ENCODE measurements at regions not wholly inside any gene's neighbourhood (a gene's known extent, or its start where the extent isn't known, plus 50 kb on each side); places are given as distances from the start of the nearest gene placed in this dataset.
A peak's percentile ranks its signal among the peaks of the same experiment; 100 is the strongest.

- POLR2A ChIA-PET (ENCODE audit: unreplicated experiment), result no interaction called here
- no TSS peak for BruUV-seq (replicated peaks)
- H2BK5ac ChIP-seq (ENCODE audit: low read depth, low read length, poor library complexity, severe bottlenecking), result no peak overlapping the region
- H3K9me3 ChIP-seq (ENCODE audit: control insufficient read depth, insufficient read depth, low read length), result no peaks in the 10 kb centered on the region
- H2AFZ ChIP-seq (replicated peaks; ENCODE audit: low read length, poor library complexity), result no peak overlapping the region
- H3K79me1 ChIP-seq (ENCODE audit: low read depth in 1 of 2, low read length in 2 of 2), result no peaks in the 10 kb centered on the region
- CTCF ChIA-PET, result interaction anchor here (1.6 kb wide), 2 partner anchors 22 to 184 kb away, joined by 4 read pairs; no protein-coding TSS in a partner anchor
- H4K5ac ChIP-seq (ENCODE audit: low read depth, low read length), result no peak overlapping the region
- H4K8ac ChIP-seq (ENCODE audit: low read depth in 2 of 2, low read length in 2 of 2), result peak overlapping the region in 1 of 2 experiments; percentile 16; a peak in 1 of 4 replicates
- H2AK5ac ChIP-seq (ENCODE audit: low read depth, low read length), result no peak overlapping the region
- H3K9ac ChIP-seq (ENCODE audit: low read depth, low read length), result no peak overlapping the region
- peak overlapping the region; percentile 45; the same call in 1 of the 2 replicates for H2BK120ac ChIP-seq (ENCODE audit: low read depth, low read length)
- H3K4me2 ChIP-seq (ENCODE audit: low read depth, low read length), result no peak overlapping the region
- peak overlapping the region; percentile 24; the same call in 1 of the 2 replicates for H3K14ac ChIP-seq (replicated peaks; ENCODE audit: low read depth, low read length)
- no peaks in the 10 kb centered on the region for H3K36me3 ChIP-seq (ENCODE audit: control insufficient read depth, insufficient read depth, low read length)
- dilution Hi-C loops (cut with HindIII; ENCODE audit: low sequenced_read_pairs, unreplicated experiment) (no loop called here), in situ Hi-C loops (cut with MboI; ENCODE audit: low sequenced_read_pairs) (no loop called here), intact Hi-C loops (cut with micrococcal nuclease) (no loop called here)
- no peaks in the 10 kb centered on the region for H3K27me3 ChIP-seq (ENCODE audit: control insufficient read depth, insufficient read depth, low read length)
- WGBS, 2 experiments (ENCODE audit: extremely low coverage in 2 of 2, insufficient read length in 1 of 2), result no CpG with 5 or more reads among the region's 2 CpGs
- H3K27ac ChIP-seq (ENCODE audit: insufficient read depth, low read length), result no peak overlapping the region
- H2BK15ac ChIP-seq (ENCODE audit: low read depth, low read length), result no peak overlapping the region; the same call in 2 of the 3 replicates
- H3K18ac ChIP-seq (ENCODE audit: low read depth, low read length), result no peak overlapping the region; the same call in 1 of the 2 replicates
- 0 out of 2 replicates have a peak overlapping the region, but pooled peaks have one; percentile 17 for H4K91ac ChIP-seq (ENCODE audit: insufficient read depth, low read depth, low read length)
- ATAC-seq (ENCODE audit: low read depth), result peak; percentile 22; the same call in 1 of the 2 replicates
- H3K56ac ChIP-seq (ENCODE audit: extremely low read depth, insufficient read depth, low read length), result no peak overlapping the region
- H3K4ac ChIP-seq (ENCODE audit: low read depth, low read length), result peak overlapping the region; percentile 1; the same call in 1 of the 2 replicates
- TF ChIP-seq NFE2L2 (IDR thresholded peaks at IDR 0.05; ENCODE audit: low read depth, low read length), result no peak
- TF ChIP-seq RCOR1 (IDR thresholded peaks at IDR 0.05; ENCODE audit: insufficient replicate concordance, low read length), result no peak
- TF ChIP-seq CHD1 (IDR thresholded peaks at IDR 0.05; ENCODE audit: low read depth, low read length), result no peak
- no peak for TF ChIP-seq BHLHE40 (IDR thresholded peaks at IDR 0.05; ENCODE audit: low read depth, low read length)
- TF ChIP-seq RAD21 (IDR thresholded peaks at IDR 0.05; ENCODE audit: low read length), result no peak
- no peak for TF ChIP-seq MAZ (IDR thresholded peaks at IDR 0.05; ENCODE audit: borderline replicate concordance, low read depth, low read length)
- no peak for TF ChIP-seq MXI1 (IDR thresholded peaks at IDR 0.05; ENCODE audit: borderline replicate concordance, low read depth, low read length)
- TF ChIP-seq CTCF (conservative IDR thresholded peaks at IDR 0.05; ENCODE audit: low read depth, low read length), result no peak
- no peak for TF ChIP-seq SMC3 (IDR thresholded peaks at IDR 0.05; ENCODE audit: low read depth, low read length)
- no peak overlapping the region for H2AK9ac ChIP-seq (replicated peaks; ENCODE audit: low read depth, low read length, poor library complexity)
- no peak overlapping the region for H3K4me3 ChIP-seq (ENCODE audit: insufficient read depth, low read depth, low read length)
- peak overlapping the region; percentile 13; the same call in 1 of the 2 replicates for H3K23ac ChIP-seq (ENCODE audit: low read depth, low read length)
- peaks cover 3% of the 10 kb centered on the region; the same call in 1 of the 2 replicates for H3K9me1 ChIP-seq (ENCODE audit: insufficient read depth, low read length)
- peak overlapping the region; percentile 35 for H2BK20ac ChIP-seq (ENCODE audit: low read depth, low read length)
- no peaks in the 10 kb centered on the region for H4K20me1 ChIP-seq (ENCODE audit: insufficient read depth, low read length)
- DNase-seq, result peak; percentile 10
- H3K4me1 ChIP-seq (ENCODE audit: control insufficient read depth, insufficient read depth, low read length), result peaks cover 17% of the 10 kb centered on the region
Measured at GRCh38 chr5:72633041-72633445, 125.8 kb upstream of the ZNF366 start.
